ENCODE measurements at regions not wholly inside any gene's neighbourhood (a gene's known extent, or its start where the extent isn't known, plus 50 kb on each side); places are given as distances from the start of the nearest gene placed in this dataset.

- TF ChIP-seq POLR2A (IDR thresholded peaks at IDR 0.05) (no peak), CTCF (IDR thresholded peaks at IDR 0.05) (no peak)
These were observed 986.5 kb downstream of the CDH18 start for GRCh38 chr5:19001539-19001938.

Data from uterus (tissue), 2 donors.